Right renal cortex interstitium (tissue), 3 donors: ENCODE measurements at regions not wholly inside any gene's neighbourhood (a gene's known extent, or its start where the extent isn't known, plus 50 kb on each side); places are given as distances from the start of the nearest gene placed in this dataset.

ENCODE experiments used
- DNase-seq, 3 donors: peaks; one replicate each; pipeline ENCODE4 v3.0.0-alpha.2; 2013; ENCODE audit warnings: low read depth in 3 of 3, low spot score in 2 of 3

DNA sequence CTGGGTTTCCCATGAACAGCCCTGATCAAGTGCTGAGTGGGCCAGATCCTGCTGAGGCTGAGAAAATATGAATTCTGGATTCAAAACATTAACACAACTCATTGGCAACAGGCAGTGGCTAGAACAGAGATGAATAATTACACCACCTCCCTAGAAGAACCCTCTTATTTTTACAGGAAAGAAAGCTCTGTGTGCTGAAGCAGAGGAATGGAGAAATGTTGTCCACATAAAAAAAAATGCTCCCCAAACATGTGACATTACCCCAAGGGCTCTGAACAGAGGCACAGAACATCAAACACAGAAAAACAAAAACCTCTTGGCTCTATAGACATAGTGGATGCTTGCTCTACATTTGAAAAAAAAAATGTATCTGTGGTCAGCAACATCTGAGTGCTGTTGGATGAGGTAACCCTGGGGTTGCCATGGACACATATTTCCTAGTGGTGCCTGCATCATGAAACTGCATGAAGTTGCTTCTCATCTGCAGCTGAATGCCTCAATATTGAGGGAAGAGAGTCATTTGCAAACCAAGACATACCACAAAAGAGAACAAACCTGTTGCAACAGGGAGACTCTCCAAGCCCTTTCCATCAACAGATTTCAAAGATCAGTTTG, 98.8 kb downstream of the SNX19 start:
- no peak for DNase-seq

DNA sequence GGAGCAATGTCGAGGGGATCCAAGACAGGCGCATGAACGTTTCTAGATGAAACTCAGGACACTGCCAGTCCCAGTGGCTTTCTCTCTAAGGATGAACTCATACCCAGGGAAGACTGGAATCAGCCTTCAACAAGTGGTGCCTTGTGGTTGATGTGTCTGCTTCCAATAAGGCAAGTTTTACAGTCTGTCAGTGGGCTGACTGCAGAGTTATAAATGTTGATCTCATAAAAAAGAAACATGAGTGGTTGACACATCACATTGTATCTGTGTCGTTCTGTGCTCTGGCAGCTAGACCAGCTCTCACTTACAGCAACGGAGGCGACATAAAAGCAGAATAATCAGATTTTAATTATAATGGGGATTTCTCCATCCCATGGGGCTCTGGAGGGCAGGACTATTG, 96.7 kb downstream of the SNX19 start:
- no peak for DNase-seq
